Muscle of arm (tissue), 1 donor: ENCODE measurements at regions not wholly inside any gene's neighbourhood (a gene's known extent, or its start where the extent isn't known, plus 50 kb on each side); places are given as distances from the start of the nearest gene placed in this dataset.
"Not testable (repeated sequence)": the region's sequence is repeated elsewhere in the genome, so short reads cannot be mapped to it uniquely, and the experiment has no call there.

ENCODE experiments used
- DNase-seq: peaks from one replicate; pipeline ENCODE4 v3.0.0-alpha.2; 2013

- DNase-seq: not testable (repeated sequence)
Observed at GRCh38 chr2:95765925-95766910, 174.4 kb downstream of the TRIM43 start.

DNA sequence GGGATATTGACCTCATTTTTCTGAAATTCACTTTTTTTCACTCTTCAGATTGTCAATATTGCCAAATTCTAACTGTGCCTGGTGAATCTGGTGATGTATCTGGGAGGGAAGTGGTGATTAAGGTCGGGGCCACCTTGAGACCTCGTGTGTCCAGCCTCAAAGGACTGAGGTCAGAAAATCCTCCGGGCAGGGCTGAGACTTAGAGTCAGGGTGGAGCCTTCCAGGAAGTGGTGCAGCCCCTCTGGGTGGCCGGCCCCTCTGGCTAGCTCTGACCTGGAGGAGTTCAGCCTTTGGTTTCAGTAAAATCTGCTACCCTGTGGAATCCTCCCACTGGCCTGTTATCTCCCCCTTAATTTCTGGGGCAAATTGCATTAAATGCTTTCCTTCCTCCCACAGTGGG, 175.7 kb downstream of the TRIM43 start:
- not testable (repeated sequence) for DNase-seq

GRCh38 chr2:95767950-95768349, 176.1 kb downstream of the TRIM43 start:
- not testable (repeated sequence) for DNase-seq

DNA sequence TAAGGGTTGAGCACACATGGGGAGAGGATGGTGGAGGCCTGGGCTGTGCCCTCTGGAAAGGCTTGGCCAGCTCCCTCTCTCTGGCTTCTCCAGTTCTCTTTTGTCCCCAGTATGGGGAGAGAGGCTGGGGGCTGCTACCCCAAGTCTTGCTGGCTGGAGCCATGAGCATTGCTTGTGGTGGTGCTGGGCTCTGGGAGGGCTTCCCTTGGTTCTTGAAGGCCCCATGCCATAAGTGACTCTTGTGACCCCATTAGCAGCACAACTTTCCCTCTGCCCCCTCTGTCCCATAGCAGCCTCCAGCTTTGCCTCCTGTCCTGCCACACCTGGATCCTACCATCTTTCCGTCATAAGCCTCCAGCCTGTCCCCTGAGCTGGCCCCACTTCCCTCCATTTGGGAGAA, 177.5 kb downstream of the TRIM43 start:
- DNase-seq: not testable (repeated sequence)

DNA sequence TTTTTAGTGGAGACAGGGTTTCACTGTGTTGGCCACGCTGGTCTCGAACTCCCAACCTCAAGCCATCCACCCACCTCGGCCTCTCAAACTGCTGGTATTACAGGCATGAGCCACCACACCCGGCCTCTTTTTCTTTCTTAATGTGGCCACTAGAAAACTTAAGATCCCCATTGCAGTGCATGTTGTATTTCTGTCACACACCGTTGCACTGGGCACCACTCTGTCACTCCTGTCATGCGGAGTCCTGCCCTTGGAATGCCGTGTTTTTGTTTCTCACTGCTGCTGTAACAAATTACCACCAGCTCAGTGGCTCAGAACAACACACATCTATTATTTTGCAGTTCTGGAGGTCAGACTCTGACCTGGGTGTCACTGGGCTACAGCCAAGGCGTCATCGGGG, 178.9 kb downstream of the TRIM43 start:
- not testable (repeated sequence) for DNase-seq

DNA sequence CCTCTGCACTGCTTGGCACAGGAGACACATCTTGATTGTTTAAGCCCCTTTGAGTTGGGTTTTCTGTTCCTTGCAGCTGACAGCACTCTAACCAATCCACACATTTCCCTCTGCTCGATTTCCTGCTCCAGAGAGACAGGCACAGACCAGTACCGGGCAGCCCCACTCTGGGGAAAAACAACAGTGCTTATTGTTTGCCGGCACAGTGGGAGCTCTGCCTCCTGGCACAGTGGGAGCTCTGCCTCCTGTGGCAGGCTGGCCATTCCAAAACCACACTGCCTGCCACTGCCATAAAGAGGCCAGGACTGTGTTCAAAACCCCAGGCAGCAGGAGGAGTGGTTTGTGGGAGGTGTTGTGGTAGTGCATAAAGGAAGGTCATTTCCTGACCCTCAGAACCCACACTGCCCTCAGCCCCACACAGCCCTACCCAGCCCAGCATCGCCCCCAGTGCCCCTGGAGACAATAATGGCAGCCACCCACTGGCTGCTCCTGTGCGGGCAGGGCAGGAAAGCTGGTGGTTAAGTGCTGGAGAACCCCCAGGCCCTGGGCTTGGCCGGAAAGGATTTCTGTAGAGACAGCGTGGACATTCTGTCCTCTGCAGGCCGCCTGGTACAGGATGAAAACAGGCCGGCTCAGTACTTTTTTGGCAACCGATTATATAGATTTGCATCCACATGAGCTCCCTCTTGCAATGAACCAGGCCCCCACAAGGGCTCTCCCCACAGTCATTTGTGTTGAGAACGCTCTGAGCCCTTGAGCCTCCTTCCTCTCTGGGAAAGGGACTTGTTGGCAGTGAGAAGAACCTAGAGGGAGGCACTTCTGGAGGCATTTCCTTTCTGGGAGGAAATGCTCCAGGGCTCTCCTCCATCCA, 182.8 kb downstream of the TRIM43 start:
- DNase-seq: not testable (repeated sequence)

- DNase-seq: not testable (repeated sequence)
Observed at GRCh38 chr2:95775193-95775531, 183.4 kb downstream of the TRIM43 start.
